HG03103 (cell line): ENCODE measurements at regions not wholly inside any gene's neighbourhood (a gene's known extent, or its start where the extent isn't known, plus 50 kb on each side); places are given as distances from the start of the nearest gene placed in this dataset.

Source experiments
- ATAC-seq: cut with Tn5 transposase; IDR thresholded peaks from one replicate; pipeline ENCODE4 v1.9.1; 2021; ENCODE audit warnings: low read depth; ENCODE audit not compliant: unreplicated experiment

- ATAC-seq = no peak
Measured at GRCh38 chr12:24072302-24072701, 122.8 kb upstream of the SOX5 start.

GRCh38 chr12:24071842-24072241, 122.4 kb upstream of the SOX5 start:
- ATAC-seq = no peak

GRCh38 chr12:24069532-24070395, 120.3 kb upstream of the SOX5 start:
- ATAC-seq = no peak

DNA sequence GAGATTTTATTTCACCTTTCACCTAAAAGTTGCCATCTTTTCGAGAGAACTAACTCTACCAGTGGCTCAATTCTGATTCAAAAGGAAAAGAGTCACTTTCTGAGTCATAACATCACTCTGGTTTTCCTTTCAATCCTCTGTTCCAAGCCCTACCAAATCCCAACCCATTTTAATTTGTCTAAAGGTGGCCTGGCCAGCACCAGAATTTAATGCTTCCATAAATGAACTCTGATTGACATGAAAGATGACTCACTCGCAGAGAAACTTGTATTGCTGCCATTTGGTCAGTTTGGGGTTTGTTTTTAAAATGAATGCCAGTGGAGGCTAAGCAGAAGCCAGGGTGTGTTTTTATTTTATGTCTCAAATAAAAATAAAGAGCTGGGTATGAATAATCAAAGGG, 117.4 kb upstream of the SOX5 start:
- ATAC-seq = no peak

DNA sequence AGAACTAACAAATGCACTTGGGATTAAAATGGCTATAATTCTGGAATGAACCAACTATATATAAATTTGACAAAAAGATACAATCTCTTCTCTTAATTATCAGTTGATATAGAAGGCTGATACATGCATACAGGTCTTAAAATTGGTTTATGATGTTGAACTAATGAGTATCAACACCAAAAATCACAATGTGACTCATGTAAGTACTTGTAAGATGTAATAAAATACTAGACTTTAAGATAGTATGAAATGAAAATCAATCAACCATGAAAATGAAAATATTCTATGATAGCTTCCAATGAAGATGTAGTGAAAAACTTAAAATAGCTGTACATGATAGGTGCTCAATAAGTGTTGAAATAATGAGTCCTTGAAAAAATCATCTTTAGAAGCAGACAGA, 116.6 kb upstream of the SOX5 start:
- no peak for ATAC-seq

- ATAC-seq = no peak
Measured at GRCh38 chr12:24062642-24063245, 113.3 kb upstream of the SOX5 start.

- no peak for ATAC-seq
Measured at GRCh38 chr12:24060089-24060488, 110.6 kb upstream of the SOX5 start.

- no peak for ATAC-seq
Measured at GRCh38 chr12:24057920-24058476, 108.5 kb upstream of the SOX5 start.

DNA sequence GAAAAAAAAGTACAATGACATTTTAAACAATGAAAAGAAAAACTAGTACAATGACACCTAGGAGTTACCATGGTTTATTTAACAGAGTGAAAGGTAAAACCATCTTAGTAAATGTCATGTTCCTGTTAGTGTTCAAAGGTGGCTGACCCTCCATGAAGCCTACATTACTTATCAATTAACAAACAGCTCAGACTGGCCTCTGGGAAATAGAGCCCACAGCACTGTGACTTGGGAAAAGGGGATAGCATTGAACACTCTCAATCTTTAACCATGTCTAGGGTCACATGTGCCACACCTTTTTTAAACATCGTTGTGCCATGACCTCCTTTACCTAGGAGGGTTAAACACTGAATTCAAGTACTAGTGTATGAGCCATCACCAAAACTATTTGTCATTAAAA, 106.3 kb upstream of the SOX5 start:
- ATAC-seq = no peak

GRCh38 chr12:24054416-24054815, 104.9 kb upstream of the SOX5 start:
- ATAC-seq = no peak

DNA sequence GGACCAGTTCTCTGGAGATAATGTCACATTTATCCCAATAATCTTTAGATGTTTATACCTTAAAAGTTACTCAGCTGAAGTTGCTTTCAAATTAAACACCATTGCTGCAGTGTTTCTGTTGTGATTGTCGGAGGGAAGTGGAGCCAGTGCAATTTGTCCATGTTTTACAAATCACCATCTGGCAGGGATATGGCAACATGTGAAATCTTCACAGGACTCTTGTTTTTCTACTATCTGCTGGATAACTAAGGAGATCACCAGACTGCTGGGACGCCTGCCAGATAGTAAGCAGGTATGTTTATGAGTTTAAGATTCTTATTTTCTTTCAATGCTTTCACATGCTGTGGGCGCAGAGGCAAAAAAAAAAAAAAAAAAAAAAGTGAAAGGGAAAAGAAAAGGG, 100.3 kb upstream of the SOX5 start:
- ATAC-seq = no peak

GRCh38 chr12:24049101-24049500, 99.6 kb upstream of the SOX5 start:
- no peak for ATAC-seq

DNA sequence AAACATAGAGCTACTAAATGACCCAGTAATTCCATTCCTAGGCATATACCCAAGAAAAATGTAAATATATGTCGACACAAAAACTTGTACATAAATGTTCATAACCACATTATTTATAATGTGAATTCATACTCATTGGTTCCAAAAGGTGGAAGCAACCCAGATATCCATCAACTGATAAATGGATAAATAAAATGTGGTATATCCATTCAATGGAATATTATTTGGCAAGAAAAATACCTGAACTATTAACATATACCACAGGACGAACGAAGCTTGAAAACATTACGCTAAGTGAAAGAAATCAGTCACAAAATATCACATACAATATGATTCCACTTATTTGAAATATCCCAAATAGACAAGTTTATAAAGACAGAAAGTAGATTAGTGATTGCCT, 99.0 kb upstream of the SOX5 start:
- no peak for ATAC-seq

GRCh38 chr12:24047326-24047725, 97.9 kb upstream of the SOX5 start:
- no peak for ATAC-seq

DNA sequence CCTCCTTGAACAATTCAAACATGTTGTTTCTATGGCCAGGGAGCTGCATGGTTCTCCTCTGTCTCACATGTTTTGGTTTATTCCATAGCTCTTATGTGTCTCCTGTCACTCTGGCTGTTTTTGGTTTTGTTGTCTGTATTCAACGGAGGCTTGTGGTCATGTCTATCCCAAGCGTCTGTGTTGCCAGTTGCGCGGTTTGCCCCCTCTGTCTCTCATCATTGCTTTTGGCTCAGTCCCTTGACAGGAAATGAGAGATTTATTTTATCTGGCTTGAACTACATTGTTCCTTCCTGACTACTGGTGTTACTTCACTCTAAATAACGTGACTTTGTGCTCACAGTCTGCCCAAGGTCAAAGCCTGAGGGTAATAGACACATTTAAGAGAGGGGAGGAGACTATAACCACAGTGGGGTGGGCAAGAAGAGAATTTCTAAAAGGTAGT, 96.4 kb upstream of the SOX5 start:
- no peak for ATAC-seq

DNA sequence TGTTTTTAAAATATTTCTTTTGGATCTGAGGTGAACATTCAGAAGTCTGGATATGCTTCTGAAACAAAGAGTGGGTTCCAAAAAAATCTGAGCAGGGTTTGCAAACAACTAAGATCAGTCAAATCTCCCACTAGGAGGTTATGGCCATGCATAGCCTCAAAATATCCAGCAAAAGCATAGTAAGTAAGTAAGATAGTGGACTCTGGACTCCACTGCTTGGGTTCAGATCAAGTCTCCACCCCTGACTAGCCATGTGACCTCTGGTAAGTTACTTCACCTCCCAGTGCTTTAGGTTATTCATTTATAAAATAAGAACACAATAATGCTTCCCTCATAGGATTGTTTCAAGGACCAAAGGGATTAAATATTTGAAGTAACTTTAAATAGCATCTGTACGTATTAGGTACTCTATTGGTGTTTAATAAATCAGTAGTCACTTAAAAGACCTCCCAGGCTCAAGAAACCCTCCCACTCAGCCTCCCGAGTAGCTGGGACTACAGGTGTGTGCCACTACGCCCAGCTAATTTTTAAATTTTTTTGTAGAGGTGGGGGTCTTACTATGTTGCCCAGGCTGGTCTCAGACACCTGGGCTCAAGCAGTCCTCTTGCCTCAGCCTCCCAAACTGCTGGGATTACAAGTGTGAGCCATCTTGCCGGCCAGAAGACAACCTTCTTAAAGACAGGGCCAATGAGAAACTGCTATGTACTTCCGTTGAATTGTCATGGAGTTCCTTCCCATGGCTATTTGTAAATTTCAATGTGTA, 95.7 kb upstream of the SOX5 start:
- ATAC-seq = no peak

DNA sequence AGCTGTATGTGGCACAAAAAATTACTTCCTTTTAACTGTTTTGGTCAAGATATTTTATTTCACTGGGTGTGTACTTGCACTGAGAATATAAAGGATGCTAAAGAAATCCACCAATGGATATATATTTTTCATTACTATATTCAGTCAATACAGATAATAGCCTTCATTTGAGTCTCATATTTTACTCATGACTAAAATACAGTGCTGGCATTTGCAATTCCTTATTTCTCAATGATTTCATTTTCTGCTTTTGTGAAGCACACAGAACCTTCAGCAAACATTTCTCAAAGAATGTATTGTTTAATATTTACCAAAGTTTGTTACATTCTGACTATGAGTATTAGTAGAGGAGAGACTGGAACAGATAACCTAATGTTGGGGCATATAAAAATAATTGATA, 93.2 kb upstream of the SOX5 start:
- no peak for ATAC-seq

- ATAC-seq = no peak
Measured at GRCh38 chr12:24039113-24039525, 89.6 kb upstream of the SOX5 start.

DNA sequence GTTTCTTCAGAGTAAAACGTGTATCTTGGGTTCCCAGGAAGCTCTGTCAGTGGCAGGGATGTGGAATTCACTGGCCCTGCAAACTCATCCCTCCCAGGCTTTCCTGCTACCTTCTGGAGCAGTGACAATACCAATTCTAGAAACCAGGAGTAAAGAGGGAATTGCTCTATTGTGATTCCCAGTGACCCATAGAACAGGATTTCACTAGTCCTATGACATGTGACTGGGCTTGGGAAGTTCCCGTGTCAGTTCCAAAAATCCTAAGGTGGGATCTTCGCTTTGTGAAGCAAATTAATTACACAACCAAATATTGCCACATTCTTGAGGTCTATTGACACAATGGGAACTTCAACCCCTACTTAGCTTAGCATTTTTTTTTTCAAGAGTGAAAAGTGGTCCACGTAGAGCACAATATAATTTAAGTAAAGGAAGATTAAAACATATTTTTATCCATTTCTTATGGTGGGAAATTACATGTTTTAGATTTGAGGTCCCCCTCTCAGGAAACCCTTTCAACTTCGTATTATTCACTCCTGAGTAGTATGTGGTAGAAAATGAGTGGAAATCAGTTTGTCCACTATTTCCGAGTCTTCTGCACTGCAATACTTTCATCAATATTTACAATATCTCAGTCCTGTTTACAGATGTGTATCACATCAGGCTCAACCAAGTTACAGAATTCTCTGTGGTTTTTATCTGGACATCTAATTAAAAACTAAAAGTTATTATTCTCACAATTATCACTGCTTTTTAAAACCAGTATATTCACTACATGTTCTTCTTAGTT, 88.9 kb upstream of the SOX5 start:
- ATAC-seq = no peak

DNA sequence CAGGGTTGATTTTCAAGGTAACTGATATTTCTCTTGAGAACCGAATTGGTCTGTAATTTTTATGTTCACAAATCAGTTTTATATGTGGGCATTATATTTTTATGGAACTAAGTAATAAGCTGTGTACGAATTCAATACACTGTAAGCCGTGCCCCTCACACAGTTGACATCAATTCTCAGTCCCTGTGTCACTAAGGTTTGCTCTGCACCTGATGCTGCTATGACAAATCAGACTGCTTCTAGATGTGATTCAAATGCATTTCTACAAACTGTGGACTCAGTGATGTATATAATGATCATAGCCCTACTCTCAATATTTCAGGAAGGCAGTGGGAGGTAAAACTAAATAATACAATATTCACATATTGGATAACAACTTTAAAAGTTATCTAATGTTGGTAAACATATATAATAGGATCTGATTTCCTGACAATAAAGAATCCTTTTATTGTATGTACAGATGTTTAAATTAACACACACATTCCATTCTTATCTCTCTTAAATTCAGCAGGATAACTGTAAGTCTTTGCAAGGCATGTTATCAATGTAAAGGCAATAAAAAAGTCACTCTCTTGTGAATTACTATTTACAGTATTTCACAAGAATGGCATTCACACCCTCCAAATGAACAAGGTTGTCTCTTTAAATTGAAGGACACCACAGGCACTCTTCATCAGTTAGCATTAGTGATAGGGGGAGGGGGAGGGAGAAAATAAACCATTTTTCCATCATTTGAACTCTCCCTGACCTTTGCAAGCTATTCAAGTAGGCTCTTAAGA, 87.2 kb upstream of the SOX5 start:
- ATAC-seq = no peak
